Endodermal cell (in vitro differentiated cells): ENCODE measurements at regions not wholly inside any gene's neighbourhood (a gene's known extent, or its start where the extent isn't known, plus 50 kb on each side); places are given as distances from the start of the nearest gene placed in this dataset.

Experiments
- DNase-seq: peaks from one replicate; pipeline ENCODE4 v3.0.0-alpha.2; 2017
- H3K27ac ChIP-seq: 2 replicates; pipeline ENCODE4 v1.5.1; 2013; ENCODE audit warnings: mild to moderate bottlenecking, low read depth, low read length, moderate library complexity
- H3K27me3 ChIP-seq: 2 replicates; pipeline ENCODE4 v1.6.1; 2013; ENCODE audit warnings: mild to moderate bottlenecking, low read length, moderate library complexity; ENCODE audit not compliant: insufficient read depth, control insufficient read depth, poor library complexity, severe bottlenecking
- H3K36me3 ChIP-seq: 2 replicates; pipeline ENCODE4 v1.7.0; 2013; ENCODE audit warnings: mild to moderate bottlenecking, low read length, moderate library complexity; ENCODE audit not compliant: control insufficient read depth, insufficient read depth
- H3K4me1 ChIP-seq: one replicate; pipeline ENCODE4 v1.7.0; 2013; ENCODE audit warnings: low read length; ENCODE audit not compliant: control insufficient read depth, insufficient read depth
- H3K4me3 ChIP-seq: 2 replicates; pipeline ENCODE4 v1.5.1; 2013; ENCODE audit warnings: mild to moderate bottlenecking, low read length, moderate library complexity
- H3K9ac ChIP-seq: 2 replicates; pipeline ENCODE4 v1.6.1; 2013; ENCODE audit warnings: mild to moderate bottlenecking, low read length, moderate library complexity; ENCODE audit not compliant: poor library complexity, severe bottlenecking; ENCODE audit errors: extremely low read depth
- H3K9me3 ChIP-seq: 2 replicates; pipeline ENCODE4 v1.6.1; 2013; ENCODE audit warnings: mild to moderate bottlenecking, low read length, moderate library complexity; ENCODE audit not compliant: control insufficient read depth
- H3K27ac Mint-ChIP-seq: 2 replicates; pipeline ENCODE4 v1.8.0; 2020; ENCODE audit warnings: mixed read lengths
- H3K27me3 Mint-ChIP-seq: 2 replicates; pipeline ENCODE4 v1.8.0; 2021; ENCODE audit warnings: mild to moderate bottlenecking, mixed read lengths; ENCODE audit not compliant: insufficient read depth
- H3K36me3 Mint-ChIP-seq: 2 replicates; pipeline ENCODE4 v1.8.0; 2020; ENCODE audit warnings: low read depth, mixed read lengths
- H3K4me1 Mint-ChIP-seq: 2 replicates; pipeline ENCODE4 v1.8.0; 2020; ENCODE audit warnings: mixed read lengths
- H3K4me3 Mint-ChIP-seq: 2 replicates; pipeline ENCODE4 v1.8.0; 2020; ENCODE audit warnings: mild to moderate bottlenecking, moderate library complexity, mixed read lengths
- H3K9me3 Mint-ChIP-seq: 2 replicates; pipeline ENCODE4 v1.8.0; 2020; ENCODE audit warnings: mild to moderate bottlenecking, mixed read lengths
- CTCF ChIP-seq: fragments of 200-600 bp; sonication (generic); conservative IDR thresholded peaks from 2 replicates; pipeline ENCODE4 v1.5.0; 2021; ENCODE audit warnings: antibody characterized with exemption, mild to moderate bottlenecking
- WGBS, 2 experiments: methylation state at CpG; one replicate each; pipeline versions ENCODE4 v1.1.5 to v1.1.7; 2013; ENCODE audit warnings: missing lambda C conversion rate in 2 of 2, mixed read lengths in 1 of 2; ENCODE audit not compliant: insufficient coverage in 1 of 2, insufficient read length in 1 of 2; 5-methylcytosine and 5-hydroxymethylcytosine counted together

- H3K27ac Mint-ChIP-seq = no peak overlapping the region
- H3K27me3 Mint-ChIP-seq = no peaks in the 10 kb centered on the region
- H3K4me1 ChIP-seq = no peaks in the 10 kb centered on the region
- H3K9ac ChIP-seq = no peak overlapping the region
- no peak overlapping the region for H3K27ac ChIP-seq
- no peaks in the 10 kb centered on the region for H3K36me3 ChIP-seq
- peaks cover 2% of the 10 kb centered on the region for H3K36me3 Mint-ChIP-seq
- no peaks in the 10 kb centered on the region for H3K4me1 Mint-ChIP-seq
- no peaks in the 10 kb centered on the region for H3K27me3 ChIP-seq
- peaks cover 22% of the 10 kb centered on the region for H3K9me3 Mint-ChIP-seq
- no peak for DNase-seq
- no peak for TF ChIP-seq CTCF
- WGBS, 2 experiments = 50% methylated on average over 1 of the region's 1 CpG; no CpG with 5 or more reads in 1 of the 2 experiments
- peaks cover 10% of the 10 kb centered on the region for H3K9me3 ChIP-seq
- H3K4me3 Mint-ChIP-seq = no peak overlapping the region
- H3K4me3 ChIP-seq = no peak overlapping the region
Measured at GRCh38 chr6:68282646-68283045, 352.4 kb upstream of the ADGRB3 start.

- no peak for TF ChIP-seq CTCF
- peak; percentile 31 for DNase-seq
- no peaks in the 10 kb centered on the region for H3K27me3 ChIP-seq
- H3K4me3 ChIP-seq = no peak overlapping the region
- Mint-ChIP-seq H3K4me3 (no peak overlapping the region), H3K36me3 (peaks cover 2% of the 10 kb centered on the region), H3K27me3 (no peaks in the 10 kb centered on the region), H3K4me1 (no peaks in the 10 kb centered on the region), H3K9me3 (peaks cover 19% of the 10 kb centered on the region), H3K27ac (no peak overlapping the region)
- no peak overlapping the region for H3K9ac ChIP-seq
- H3K36me3 ChIP-seq = no peaks in the 10 kb centered on the region
- WGBS, 2 experiments = 91 to 100% methylated on average over 2 to 3 of the region's 3 CpGs
- H3K27ac ChIP-seq = no peak overlapping the region
- peaks cover 10% of the 10 kb centered on the region for H3K9me3 ChIP-seq
- no peaks in the 10 kb centered on the region for H3K4me1 ChIP-seq
Measured at GRCh38 chr6:68279793-68280557, 355.1 kb upstream of the ADGRB3 start.

- no peaks in the 10 kb centered on the region for H3K27me3 ChIP-seq
- no peak overlapping the region for H3K27ac ChIP-seq
- no peaks in the 10 kb centered on the region for H3K4me1 Mint-ChIP-seq
- H3K9me3 ChIP-seq = peaks cover 5% of the 10 kb centered on the region
- no peaks in the 10 kb centered on the region for H3K9me3 Mint-ChIP-seq
- H3K4me1 ChIP-seq = no peaks in the 10 kb centered on the region
- no peaks in the 10 kb centered on the region for H3K36me3 Mint-ChIP-seq
- H3K4me3 ChIP-seq = no peak overlapping the region
- no peak overlapping the region for H3K4me3 Mint-ChIP-seq
- DNase-seq = no peak
- no peaks in the 10 kb centered on the region for H3K27me3 Mint-ChIP-seq
- no peaks in the 10 kb centered on the region for H3K36me3 ChIP-seq
- no peak overlapping the region for H3K9ac ChIP-seq
- no peak overlapping the region for H3K27ac Mint-ChIP-seq
- TF ChIP-seq CTCF = no peak
Measured at GRCh38 chr6:68273297-68273696, 361.8 kb upstream of the ADGRB3 start.
